Adrenal gland (tissue), 9 donors: ENCODE measurements at regions not wholly inside any gene's neighbourhood (a gene's known extent, or its start where the extent isn't known, plus 50 kb on each side); places are given as distances from the start of the nearest gene placed in this dataset.

Source experiments
- DNase-seq, 7 donors: peaks; one replicate each; pipeline ENCODE4 v3.0.0-alpha.2; 2019 to 2020
- H3K27ac ChIP-seq, 5 donors: fragments of 200-600 bp; sonication (generic) in 4 of 5; 1 replicate in 3 of 5; 2 replicates in 2 of 5; pipeline versions ENCODE4 v1.5.1 to v1.8.0; 2016 to 2020; ENCODE audit warnings: mild to moderate bottlenecking in 1 of 5
- H3K27me3 ChIP-seq: fragments of 200-600 bp; 2 replicates; pipeline ENCODE4 v1.8.0; 2021
- H3K36me3 ChIP-seq, 2 donors: fragments of 200-600 bp; replicated peaks in 1 of 2; 1 replicate in 1 of 2; 2 replicates in 1 of 2; pipeline versions ENCODE4 v1.5.1 to v1.8.0; 2018 to 2022
- H3K4me1 ChIP-seq, 2 donors: fragments of 200-600 bp; replicated peaks in 1 of 2; 1 replicate in 1 of 2; 2 replicates in 1 of 2; pipeline versions ENCODE4 v1.5.1 to v1.8.0; 2018 to 2021
- H3K4me3 ChIP-seq, 4 donors: fragments of 200-600 bp; sonication (generic) in 3 of 4; one replicate each; pipeline ENCODE4 v1.5.1; 2016 to 2018
- H3K9me3 ChIP-seq, 3 donors: fragments of 200-600 bp; sonication (generic) in 1 of 3; replicated peaks in 1 of 3; 1 replicate in 2 of 3; 2 replicates in 1 of 3; pipeline versions ENCODE4 v1.5.1 to v1.8.0; 2016 to 2021
- POLR2A ChIP-seq, 2 donors: fragments of 450-650 bp; IDR thresholded peaks; one replicate each; pipeline ENCODE4 v1.6.1; 2017; ENCODE audit warnings: antibody characterized with exemption in 2 of 2, mild to moderate bottlenecking in 2 of 2, moderate library complexity in 1 of 2
- WGBS, 4 donors: extraction: QIAGEN DNeasy Blood & Tissue Kit in 2 of 4; methylation state at CpG; one replicate each; pipeline versions ENCODE4 v1.1.5 to v1.1.7; 2013 to 2017; 5-methylcytosine and 5-hydroxymethylcytosine counted together
- intact Hi-C, 2 donors: fragments of 100-400 bp; cut with DNase I; formaldehyde crosslinking; loops; one replicate each; pipeline versions ENCODE4 v1.14.1 to v1.15.0; 2022 to 2023
- TF ChIP-seq, protein P1 (sequence below), 6 experiments: fragments of 450-650 bp in 4 of 6; fragments of 200-600 bp in 2 of 6; sonication (generic) in 1 of 6; IDR thresholded peaks; 1 replicate in 5 of 6; 2 replicates in 1 of 6; pipeline versions ENCODE4 v1.5.1 to v1.8.0; 2016 to 2021; ENCODE audit warnings: antibody characterized with exemption in 6 of 6, mild to moderate bottlenecking in 2 of 6, moderate library complexity in 1 of 6
- donor health status: healthy with polysubstance abuse.
- donor health status: Bipolar disorder and iron deficiency.
- donor health status: DM: yes; HTN: yes; CAD: no.
- donor health status: DM: no; HTN: no; CAD: no.
- donor health status: DM: no; HTN: no; CAD: no.

- Histone ChIP-seq H3K4me3 (no peak overlapping the region), H3K9me3 (no peaks in the 10 kb centered on the region), H3K27me3 (no peaks in the 10 kb centered on the region), H3K4me1 (no peaks in the 10 kb centered on the region), H3K27ac (no peak overlapping the region), H3K36me3 (no peaks in the 10 kb centered on the region)
- 79 to 85% (median 81%) methylated on average over 6 of the region's 6 CpGs for WGBS, 4 donors
- intact Hi-C loops, result no loop called here
- DNase-seq, result no peak
- no peak for TF ChIP-seq POLR2A (IDR thresholded peaks at IDR 0.05)
- TF ChIP-seq, protein P1, sequence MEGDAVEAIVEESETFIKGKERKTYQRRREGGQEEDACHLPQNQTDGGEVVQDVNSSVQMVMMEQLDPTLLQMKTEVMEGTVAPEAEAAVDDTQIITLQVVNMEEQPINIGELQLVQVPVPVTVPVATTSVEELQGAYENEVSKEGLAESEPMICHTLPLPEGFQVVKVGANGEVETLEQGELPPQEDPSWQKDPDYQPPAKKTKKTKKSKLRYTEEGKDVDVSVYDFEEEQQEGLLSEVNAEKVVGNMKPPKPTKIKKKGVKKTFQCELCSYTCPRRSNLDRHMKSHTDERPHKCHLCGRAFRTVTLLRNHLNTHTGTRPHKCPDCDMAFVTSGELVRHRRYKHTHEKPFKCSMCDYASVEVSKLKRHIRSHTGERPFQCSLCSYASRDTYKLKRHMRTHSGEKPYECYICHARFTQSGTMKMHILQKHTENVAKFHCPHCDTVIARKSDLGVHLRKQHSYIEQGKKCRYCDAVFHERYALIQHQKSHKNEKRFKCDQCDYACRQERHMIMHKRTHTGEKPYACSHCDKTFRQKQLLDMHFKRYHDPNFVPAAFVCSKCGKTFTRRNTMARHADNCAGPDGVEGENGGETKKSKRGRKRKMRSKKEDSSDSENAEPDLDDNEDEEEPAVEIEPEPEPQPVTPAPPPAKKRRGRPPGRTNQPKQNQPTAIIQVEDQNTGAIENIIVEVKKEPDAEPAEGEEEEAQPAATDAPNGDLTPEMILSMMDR (IDR thresholded peaks at IDR 0.05), result no peak
Observed at GRCh38 chr2:13923823-13924222, 708.7 kb upstream of the LRATD1 start.

DNA sequence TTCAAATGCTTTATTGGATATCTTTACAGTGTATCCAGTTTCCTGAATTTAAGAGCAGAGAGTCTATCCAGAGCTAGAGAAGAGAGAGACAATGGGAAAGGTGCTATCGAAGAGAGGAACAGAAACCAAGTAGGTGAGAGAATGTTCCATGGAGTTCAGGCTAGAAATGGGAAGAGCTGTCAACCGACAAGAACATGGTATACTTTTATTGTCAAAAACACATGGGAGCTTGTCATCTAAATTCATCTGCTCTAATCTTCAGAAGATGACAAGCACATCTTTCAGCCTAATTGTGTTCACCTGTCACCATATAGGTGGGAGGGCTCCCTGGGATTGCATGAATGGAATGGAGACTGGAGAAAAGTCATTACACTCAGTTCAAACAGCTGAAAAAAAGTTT, 690.4 kb upstream of the LRATD1 start:
- H3K4me1 ChIP-seq, result no peaks in the 10 kb centered on the region
- no peaks in the 10 kb centered on the region for H3K9me3 ChIP-seq
- TF ChIP-seq, protein P1 (IDR thresholded peaks at IDR 0.05), result no peak
- no peak for TF ChIP-seq POLR2A (IDR thresholded peaks at IDR 0.05)
- intact Hi-C loops, result no loop called here
- H3K4me3 ChIP-seq, result no peak overlapping the region
- no peak overlapping the region for H3K27ac ChIP-seq
- DNase-seq, result no peak
- 86 to 93% (median 89%) methylated on average over 2 of the region's 2 CpGs for WGBS, 4 donors
- H3K27me3 ChIP-seq, result no peaks in the 10 kb centered on the region
- no peaks in the 10 kb centered on the region for H3K36me3 ChIP-seq

GRCh38 chr2:13950761-13951160, 681.8 kb upstream of the LRATD1 start:
- H3K36me3 ChIP-seq, result no peaks in the 10 kb centered on the region
- no peak overlapping the region for H3K27ac ChIP-seq
- DNase-seq, result no peak
- intact Hi-C loops, result no loop called here
- 92 to 98% (median 93%) methylated on average over 2 of the region's 2 CpGs for WGBS, 4 donors
- TF ChIP-seq, protein P1 (IDR thresholded peaks at IDR 0.05), result no peak
- no peak for TF ChIP-seq POLR2A (IDR thresholded peaks at IDR 0.05)
- peaks cover 0 to 6% (median 0%) of the 10 kb centered on the region in 3 donors for H3K9me3 ChIP-seq
- H3K4me3 ChIP-seq, result no peak overlapping the region
- H3K4me1 ChIP-seq, result no peaks in the 10 kb centered on the region
- H3K27me3 ChIP-seq, result no peaks in the 10 kb centered on the region

DNA sequence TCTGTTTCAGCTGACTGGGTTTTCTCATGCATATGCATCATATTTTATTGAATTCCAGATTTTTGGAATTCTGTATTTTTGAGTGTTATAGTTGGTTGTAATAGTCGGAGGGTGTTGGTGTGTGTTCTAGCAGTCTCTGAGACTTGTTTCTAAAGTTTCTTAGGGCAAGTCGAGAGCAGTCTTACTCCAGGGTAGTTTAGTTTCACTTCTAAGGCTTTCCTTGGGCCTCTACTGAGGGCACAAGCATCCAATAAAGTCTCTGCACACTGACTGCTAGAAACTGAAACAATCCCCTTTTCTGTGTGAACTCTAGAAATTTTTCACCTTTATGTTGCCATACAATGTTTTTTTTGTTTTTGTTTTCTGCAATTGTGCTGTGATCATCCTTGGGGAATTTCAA, 663.7 kb upstream of the LRATD1 start:
- TF ChIP-seq, protein P1 (IDR thresholded peaks at IDR 0.05), result no peak
- no peak for TF ChIP-seq POLR2A (IDR thresholded peaks at IDR 0.05)
- DNase-seq, result no peak
- intact Hi-C loops, result no loop called here
- H3K27me3 ChIP-seq, result no peaks in the 10 kb centered on the region
- no peaks in the 10 kb centered on the region for H3K36me3 ChIP-seq
- no peak overlapping the region for H3K27ac ChIP-seq
- H3K4me1 ChIP-seq, result no peaks in the 10 kb centered on the region
- H3K4me3 ChIP-seq, result no peak overlapping the region
- 66 to 78% (median 75%) methylated on average over 2 of the region's 2 CpGs for WGBS, 4 donors
- no peaks in the 10 kb centered on the region for H3K9me3 ChIP-seq
